ENCODE measurements at regions not wholly inside any gene's neighbourhood (a gene's known extent, or its start where the extent isn't known, plus 50 kb on each side); places are given as distances from the start of the nearest gene placed in this dataset.

DNA sequence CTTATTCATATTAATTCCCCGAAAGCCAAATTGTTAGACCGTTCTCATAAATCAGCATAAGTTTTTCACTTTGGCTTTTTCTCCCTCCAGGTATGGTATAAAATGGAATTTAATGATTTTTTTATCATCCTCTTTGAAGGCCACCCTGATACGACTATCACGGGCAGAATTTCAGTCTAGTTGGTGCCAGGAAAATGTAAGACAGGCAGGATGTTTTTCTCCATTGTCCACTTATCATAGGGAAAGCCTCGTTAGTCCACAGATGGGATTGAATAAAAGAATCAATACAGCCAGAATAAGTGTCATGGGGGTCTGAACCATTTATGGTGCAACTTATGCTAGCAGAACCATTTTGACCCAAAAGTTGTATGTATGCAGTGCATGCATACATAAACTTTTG, 566.0 kb upstream of the ARGLU1 start:
- no peak for DNase-seq

GRCh38 chr13:107130566-107130965, 562.6 kb upstream of the ARGLU1 start:
- no peak for DNase-seq

DNA sequence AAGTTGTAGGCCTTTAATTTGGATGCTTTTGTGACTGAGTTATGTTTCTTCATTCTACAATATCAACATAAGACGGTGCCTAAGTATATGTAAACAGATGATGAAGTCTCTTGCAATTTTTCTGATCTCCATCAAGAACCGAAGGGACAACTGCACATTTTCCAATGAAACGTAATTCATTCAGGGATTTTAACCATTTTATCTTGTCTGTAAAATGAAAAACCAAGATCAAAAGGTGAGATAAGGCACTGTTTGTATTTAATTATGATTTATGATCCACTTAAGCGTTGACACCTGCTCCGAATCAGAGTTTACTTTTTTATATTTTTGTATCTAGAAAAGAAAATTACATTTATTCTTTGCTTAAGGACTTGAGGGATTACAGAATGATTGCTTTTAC, 556.8 kb upstream of the ARGLU1 start:
- peak; percentile 60 for DNase-seq

DNA sequence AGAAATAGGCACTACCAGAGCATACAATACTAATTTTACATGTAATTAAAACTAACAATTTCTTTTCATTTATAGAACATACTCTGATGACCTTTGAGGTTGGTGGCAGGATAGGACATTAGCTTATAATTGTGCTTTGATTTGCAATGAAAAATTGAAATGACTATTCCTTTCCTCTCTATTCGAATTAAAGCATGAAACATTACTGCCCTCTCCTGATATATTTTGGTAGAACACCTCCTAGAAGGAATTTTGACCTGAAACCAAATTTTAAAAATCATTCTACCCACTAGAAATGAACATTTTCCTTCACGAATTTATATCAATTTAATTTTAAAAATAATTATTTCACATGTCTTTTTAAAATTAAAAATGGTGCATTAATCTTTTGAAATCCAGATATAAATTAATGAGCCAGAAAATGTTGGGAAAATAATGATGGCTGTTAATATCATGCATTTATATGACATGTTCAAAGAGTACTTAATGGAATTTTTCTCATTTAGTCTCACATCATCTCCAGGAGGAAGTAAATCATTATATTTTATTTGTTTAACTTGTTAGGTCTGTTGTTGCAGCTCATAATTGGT, 556.3 kb upstream of the ARGLU1 start:
- no peak for DNase-seq

DNA sequence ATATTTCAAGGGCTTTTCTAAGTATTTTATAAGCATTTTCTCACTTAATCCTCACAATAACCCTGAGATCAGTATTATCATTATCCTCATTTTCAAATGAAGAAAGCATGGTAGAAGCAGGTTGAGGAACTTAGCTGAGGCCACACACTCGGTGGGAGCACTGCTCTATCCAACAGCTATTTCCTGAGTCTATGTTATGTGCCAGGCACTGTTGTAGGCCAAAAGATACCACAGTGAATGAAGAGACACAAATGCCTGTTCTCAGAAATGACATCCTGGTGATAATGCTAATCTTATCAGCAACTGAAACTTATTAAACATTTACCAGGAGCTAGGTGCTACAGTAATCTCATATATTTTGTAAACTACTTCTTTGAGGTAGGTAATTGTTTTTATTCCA, 553.9 kb upstream of the ARGLU1 start:
- DNase-seq = no peak

DNA sequence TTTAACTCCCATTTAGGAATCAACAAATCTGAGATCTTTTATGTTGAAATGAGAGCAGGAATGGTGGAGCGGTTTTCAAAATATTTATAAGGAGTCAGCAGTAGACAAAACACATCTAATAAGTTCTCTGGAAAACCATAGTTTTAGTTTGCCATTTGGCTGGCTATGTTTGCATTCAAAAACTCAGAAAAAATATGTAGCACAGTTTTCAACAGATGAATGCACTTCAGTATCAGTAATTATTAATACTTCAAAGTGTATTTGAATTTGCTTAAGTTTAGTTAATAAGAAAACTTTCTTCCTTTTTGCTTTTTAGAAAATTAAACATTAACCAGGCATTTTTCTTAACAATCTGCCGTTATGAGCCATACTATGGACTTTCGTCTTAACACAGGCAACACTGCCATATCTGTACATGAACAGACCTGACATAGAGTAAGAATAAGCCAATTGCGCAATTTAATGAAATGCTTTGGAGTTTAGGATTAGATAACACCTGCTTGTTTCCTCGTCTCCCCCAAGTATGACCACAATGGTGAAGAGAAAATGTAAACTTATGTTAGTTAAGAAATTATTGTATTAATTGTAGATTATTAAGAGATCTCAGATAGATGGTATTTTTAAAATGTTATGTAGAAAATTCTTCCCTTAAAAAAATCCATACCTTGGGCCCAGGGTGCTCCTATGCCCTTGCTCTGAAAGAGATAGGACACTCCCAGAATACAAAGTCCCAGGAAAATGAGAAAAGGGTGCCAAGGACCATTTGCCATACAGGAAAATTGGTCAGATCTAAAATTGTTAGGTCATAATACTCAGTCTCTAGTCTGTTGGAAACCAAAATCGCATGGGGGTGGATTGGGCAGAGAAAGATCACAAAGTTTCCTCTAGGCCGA, 552.3 kb upstream of the ARGLU1 start:
- DNase-seq = no peak

- DNase-seq = no peak
Measured at GRCh38 chr13:107118506-107118905, 550.6 kb upstream of the ARGLU1 start.

GRCh38 chr13:107117327-107118012, 549.5 kb upstream of the ARGLU1 start:
- no peak for DNase-seq

DNA sequence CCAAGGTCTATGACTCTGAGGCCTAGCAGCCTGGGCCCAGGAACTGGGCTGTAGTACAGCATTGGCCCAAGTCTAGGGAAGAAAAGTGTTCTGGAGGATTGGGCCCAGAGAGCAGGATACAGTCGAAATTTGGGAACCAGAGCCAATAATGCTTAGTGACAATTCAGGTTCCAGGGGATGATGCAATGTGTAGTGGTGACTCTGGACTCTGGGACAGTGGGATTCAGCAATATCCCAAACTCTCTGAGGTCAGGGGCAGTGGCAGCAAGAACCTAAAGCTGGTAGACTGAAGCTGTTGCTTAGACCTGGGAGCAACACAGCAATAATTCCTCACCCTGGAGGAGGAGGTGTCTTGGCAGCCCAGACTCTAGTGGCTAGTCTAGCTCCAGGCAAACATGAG, 545.5 kb upstream of the ARGLU1 start:
- DNase-seq = no peak

GRCh38 chr13:107111248-107111647, 543.3 kb upstream of the ARGLU1 start:
- no peak for DNase-seq

GRCh38 chr13:107104631-107105030, 536.7 kb upstream of the ARGLU1 start:
- DNase-seq = no peak

DNA sequence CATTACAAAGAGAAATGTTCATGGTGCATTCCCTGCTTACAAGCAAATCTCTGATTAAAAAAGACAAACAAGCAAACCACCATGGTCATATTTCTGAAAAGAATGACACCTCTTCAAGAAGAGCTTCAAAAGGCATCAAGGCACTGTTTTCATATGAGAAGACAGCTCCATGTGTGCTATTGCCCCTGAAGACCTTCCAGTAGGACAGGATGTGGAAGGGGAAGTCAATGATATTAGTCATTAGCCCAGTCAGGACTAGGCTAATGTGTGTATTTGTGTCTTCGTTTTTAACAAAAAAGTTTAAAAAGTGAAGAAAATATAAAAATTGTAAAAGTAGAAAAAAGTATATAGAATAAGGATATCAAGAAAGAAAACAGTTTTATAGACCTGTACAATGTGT, 534.7 kb upstream of the ARGLU1 start:
- no peak for DNase-seq

GRCh38 chr13:107099661-107100060, 531.7 kb upstream of the ARGLU1 start:
- DNase-seq = no peak

DNA sequence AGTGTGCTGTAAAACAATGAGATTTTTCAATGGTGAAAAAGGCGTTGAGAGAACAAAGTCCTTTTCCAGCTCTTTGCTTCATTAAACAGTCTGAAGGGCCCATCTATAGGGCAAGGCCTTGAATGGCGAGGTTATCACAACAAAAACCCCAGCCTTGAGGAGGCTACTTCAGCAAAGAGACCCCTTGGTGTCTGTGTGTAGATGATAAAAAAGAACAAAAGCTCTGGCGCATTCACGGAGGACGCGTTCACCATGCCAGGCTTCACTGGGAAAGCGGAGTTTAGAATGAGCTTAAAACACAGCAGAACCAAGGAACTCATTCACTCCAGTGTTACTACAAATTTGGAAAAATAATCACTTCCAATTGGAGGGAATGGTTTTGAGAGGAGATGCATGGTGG, 530.0 kb upstream of the ARGLU1 start:
- no peak for DNase-seq

GRCh38 chr13:107095876-107096275, 527.9 kb upstream of the ARGLU1 start:
- DNase-seq = no peak

DNA sequence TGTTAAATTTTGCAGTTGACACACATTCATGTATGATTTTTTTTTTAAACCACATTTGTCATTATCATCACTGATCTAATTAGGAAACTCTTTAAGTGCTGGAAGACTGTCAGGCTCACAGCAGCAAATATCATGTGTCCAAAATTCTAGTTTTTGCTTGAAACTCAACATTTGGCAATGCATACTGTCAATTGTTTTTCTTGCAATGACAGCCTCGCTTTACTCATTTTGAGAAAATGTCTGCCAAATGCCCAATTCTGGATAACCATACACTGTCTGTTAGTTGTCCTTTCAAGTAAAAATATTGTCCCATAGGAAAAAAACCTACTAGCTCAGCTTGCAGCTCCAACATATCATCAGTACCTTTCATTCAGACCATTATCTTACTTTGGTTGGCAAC, 523.9 kb upstream of the ARGLU1 start:
- no peak for DNase-seq

DNA sequence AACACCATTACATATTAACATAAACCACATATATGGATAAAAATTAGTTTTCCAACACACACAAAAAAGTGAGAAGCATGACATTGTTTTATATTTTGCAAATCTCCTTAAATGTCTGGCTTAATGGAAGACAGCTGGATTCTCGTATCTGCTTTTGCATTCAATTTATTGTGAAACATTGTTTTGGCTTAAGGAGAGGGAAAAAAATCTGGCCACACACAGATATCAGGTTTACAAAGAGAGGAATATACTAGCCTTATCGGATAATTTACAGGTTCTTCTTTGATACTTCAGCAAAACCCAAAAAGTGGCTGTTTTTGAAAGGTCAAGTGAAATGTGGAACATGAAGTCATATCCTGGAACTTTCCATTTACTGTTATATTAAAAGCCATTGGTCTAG, 523.5 kb upstream of the ARGLU1 start:
- no peak for DNase-seq

- DNase-seq = no peak
Measured at GRCh38 chr13:107088061-107088460, 520.1 kb upstream of the ARGLU1 start.

DNA sequence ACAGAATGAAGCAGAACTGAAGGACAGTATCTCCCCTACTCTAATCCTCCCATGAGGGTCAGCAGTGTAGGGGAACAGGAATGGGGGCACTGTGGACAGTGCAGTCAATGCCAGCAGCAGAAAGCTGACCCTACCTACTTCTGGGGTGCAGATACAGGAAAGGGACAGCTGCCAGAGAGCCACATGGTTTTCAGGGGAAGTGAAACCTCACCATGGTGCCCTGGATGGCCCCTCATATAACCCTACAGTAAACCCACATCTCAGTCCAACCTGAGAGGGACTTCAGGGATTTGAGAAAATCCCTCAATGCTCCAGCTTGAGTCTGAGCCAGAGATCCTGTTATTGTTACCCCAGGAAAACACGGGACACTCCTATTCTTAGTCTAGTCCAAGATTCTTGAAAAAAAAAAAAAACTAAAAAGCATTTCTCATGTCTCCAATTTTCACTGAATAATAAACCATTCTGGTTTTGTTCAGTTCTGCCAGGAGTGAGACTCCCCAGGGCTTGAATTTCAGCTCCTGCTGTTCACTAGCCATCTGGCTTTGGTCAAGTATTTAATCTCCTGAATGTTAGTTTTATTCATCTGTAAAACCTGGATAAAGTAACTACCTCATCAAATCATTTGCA, 511.6 kb upstream of the ARGLU1 start:
- no peak for DNase-seq

DNA sequence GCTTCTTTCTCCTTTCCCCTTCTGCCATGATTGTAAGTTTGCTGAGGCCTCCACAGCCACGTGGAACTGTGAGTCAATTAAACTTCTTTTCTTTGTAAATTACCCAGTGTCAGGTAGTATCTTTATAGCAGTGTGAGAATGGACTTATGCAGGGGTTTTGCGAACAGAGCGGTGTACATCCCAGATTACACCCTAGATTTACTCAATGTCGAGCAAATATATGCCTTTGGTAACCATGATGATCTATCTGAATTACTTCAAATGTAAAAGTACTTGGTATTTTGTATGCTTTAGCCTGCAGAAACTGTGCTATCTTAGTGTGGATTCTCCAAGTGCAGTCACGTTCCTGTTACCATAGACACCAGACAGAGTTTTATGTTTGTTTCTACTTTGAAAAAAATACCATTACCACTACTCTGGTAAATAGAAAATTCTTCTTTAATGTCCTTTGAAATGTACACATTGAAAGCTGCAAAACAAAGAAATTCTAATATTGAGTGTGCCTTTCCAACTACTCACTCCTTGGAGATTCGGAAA, 510.4 kb upstream of the ARGLU1 start:
- DNase-seq = no peak

DNA sequence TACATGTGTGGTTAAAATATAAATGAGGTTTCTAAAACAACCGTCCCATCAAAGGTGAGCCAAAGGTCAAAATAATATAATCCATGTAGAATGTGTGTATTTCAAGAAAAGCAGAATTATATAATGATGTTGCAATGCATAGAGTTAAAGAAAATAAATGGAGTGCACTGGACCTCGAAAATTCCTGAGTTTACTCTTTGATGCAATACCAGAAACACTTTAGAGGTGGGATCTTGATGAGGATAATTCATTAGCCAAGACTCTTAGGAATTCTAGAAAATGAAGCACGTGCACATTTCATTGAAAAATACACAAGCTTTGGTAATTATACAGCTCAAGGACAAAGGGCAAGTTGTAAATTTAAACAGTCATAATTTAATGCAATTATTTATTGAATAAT, 508.9 kb upstream of the ARGLU1 start:
- no peak for DNase-seq

- DNase-seq = no peak
Measured at GRCh38 chr13:107075576-107075975, 507.6 kb upstream of the ARGLU1 start.

GRCh38 chr13:107070792-107071191, 502.9 kb upstream of the ARGLU1 start:
- no peak for DNase-seq
